Peyer's patch (tissue), 4 donors: ENCODE measurements at regions not wholly inside any gene's neighbourhood (a gene's known extent, or its start where the extent isn't known, plus 50 kb on each side); places are given as distances from the start of the nearest gene placed in this dataset.

Source experiments
- POLR2A ChIP-seq, 2 donors: fragments of 450-650 bp; IDR thresholded peaks; one replicate each; pipeline ENCODE4 v1.5.1; 2017; ENCODE audit warnings: antibody characterized with exemption in 2 of 2, mild to moderate bottlenecking in 2 of 2, moderate library complexity in 2 of 2
- TF ChIP-seq, protein P1 (sequence below), 6 experiments: fragments of 450-650 bp in 4 of 6; fragments of 200-600 bp in 2 of 6; sonication (generic) in 1 of 6; IDR thresholded peaks; one replicate each; pipeline ENCODE4 v1.5.1; 2017 to 2019; ENCODE audit warnings: antibody characterized with exemption in 6 of 6, mild to moderate bottlenecking in 3 of 6, moderate library complexity in 1 of 6

DNA sequence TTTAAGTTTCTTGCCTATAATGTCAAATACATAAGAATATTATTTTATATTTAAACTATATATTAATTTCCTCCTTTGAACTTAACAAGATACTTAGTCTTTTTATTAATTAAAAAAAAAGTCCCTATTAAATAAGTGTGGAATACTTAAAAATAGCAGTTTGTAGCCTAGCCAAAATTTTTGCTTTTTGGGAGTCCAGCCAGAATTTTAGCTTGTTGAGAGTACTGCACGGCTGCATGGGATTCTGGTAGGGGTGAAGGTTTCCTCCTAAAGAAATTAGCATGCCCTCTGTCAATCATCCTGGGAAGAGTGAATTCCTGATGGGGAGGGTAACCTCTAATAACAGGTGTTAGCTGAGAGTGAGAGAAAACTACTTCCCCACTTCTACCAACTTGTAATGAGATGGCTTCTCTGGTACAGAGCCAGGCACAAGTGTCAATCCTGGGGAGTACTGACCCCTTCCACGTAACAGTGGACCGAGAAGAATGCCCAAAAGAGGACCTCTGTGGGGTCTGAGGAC, 195.7 kb downstream of the SPRY2 start:
- TF ChIP-seq, protein P1, sequence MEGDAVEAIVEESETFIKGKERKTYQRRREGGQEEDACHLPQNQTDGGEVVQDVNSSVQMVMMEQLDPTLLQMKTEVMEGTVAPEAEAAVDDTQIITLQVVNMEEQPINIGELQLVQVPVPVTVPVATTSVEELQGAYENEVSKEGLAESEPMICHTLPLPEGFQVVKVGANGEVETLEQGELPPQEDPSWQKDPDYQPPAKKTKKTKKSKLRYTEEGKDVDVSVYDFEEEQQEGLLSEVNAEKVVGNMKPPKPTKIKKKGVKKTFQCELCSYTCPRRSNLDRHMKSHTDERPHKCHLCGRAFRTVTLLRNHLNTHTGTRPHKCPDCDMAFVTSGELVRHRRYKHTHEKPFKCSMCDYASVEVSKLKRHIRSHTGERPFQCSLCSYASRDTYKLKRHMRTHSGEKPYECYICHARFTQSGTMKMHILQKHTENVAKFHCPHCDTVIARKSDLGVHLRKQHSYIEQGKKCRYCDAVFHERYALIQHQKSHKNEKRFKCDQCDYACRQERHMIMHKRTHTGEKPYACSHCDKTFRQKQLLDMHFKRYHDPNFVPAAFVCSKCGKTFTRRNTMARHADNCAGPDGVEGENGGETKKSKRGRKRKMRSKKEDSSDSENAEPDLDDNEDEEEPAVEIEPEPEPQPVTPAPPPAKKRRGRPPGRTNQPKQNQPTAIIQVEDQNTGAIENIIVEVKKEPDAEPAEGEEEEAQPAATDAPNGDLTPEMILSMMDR (IDR thresholded peaks at IDR 0.05) = no peak
- TF ChIP-seq POLR2A (IDR thresholded peaks at IDR 0.05) = no peak
